ENCODE measurements at regions not wholly inside any gene's neighbourhood (a gene's known extent, or its start where the extent isn't known, plus 50 kb on each side); places are given as distances from the start of the nearest gene placed in this dataset.
A peak's percentile ranks its signal among the peaks of the same experiment; 100 is the strongest.
"Not testable (repeated sequence)": the region's sequence is repeated elsewhere in the genome, so short reads cannot be mapped to it uniquely, and the experiment has no call there.

DNA sequence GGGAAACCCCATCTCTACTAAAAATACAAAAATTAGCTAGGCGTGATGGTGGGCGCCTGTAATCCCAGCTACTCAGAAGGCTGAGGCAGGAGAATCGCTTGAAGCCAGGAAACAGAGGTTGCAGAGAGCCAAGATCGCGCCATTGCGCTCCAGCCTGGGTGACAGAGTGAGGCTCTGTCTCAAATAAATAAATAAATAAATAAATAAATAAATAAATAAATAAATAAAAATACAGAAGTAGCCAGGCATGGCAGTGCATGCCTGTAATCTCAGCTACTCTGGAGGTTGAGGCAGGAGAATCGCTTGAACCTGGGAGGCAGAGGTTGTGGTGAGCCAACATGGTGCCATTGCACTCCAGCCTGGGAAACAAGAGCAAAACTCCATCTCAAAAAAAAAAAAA lies 1068.7 kb upstream of the CITED2 start:
- not testable (repeated sequence) for ATAC-seq; DNase-seq (ENCODE audit: low spot score)

DNA sequence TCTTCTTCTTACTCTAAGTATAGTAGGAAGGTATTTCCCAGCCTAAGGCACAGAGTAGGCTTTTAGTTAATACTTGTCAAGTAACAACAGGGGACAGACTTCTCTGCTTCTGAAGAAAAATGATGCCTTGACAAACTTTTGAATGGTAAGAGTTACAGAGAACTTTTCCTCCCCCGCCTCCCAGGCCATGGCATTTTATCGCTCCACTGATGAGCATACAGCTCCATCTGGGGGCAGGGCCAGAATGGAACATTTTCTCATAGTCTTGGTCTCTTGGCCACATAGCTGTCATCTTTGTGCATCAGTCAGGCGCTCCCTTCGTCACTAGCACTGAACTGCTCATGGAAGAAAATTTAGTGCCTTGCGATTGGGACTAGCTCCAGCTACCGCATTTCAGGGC lies 1066.8 kb upstream of the CITED2 start:
- DNase-seq (ENCODE audit: low spot score): peak; percentile 66
- peak; percentile 100 for ATAC-seq

DNA sequence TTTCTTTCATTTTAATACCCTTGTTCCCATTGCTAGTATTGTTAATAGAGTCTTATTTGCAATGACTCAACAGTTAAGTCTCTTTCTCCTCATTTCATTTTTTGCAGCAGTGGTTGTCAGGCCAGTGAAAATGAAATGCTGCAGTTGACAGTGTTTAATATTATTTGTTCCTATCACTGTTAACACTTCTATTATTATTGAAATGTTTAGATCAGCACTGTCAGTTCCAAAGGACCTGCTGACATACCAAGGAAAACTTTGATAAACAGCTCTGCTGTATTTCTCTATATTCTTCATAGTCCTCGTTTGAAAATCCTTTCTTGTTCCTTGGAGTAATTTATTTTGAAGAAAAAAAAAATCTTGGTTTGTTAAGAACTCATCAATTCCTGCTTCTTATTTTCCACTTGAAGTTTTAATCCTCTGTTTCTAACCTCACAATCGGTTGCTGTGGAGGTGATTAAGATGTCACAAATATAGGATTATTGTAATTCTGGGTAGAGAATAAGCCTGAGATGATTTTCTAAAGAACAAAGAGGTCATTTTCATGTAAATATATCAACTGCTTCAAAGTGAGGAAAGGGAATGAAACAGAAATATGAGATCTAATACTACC lies 1065.9 kb upstream of the CITED2 start:
- no peak for ATAC-seq
- no peak for DNase-seq (ENCODE audit: low spot score)

DNA sequence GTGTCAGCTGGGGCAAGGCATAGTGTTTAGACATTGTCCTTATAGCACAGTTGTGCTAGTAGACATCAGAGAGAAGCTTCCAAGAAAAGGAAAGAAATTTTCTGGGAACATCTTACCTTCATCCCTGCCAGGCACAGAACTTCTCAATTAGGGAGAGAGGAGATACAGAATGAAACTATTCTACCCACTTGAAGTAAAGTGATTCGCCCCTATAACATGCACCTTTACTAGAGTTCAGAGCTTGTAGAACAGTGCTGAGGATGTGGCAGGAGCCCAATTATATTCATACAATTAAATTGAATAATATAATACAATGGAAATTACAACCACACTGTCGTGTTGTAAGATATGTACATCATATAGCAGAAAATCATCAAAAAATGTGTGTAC lies 1063.9 kb upstream of the CITED2 start:
- ATAC-seq: no peak
- DNase-seq (ENCODE audit: low spot score): no peak

DNA sequence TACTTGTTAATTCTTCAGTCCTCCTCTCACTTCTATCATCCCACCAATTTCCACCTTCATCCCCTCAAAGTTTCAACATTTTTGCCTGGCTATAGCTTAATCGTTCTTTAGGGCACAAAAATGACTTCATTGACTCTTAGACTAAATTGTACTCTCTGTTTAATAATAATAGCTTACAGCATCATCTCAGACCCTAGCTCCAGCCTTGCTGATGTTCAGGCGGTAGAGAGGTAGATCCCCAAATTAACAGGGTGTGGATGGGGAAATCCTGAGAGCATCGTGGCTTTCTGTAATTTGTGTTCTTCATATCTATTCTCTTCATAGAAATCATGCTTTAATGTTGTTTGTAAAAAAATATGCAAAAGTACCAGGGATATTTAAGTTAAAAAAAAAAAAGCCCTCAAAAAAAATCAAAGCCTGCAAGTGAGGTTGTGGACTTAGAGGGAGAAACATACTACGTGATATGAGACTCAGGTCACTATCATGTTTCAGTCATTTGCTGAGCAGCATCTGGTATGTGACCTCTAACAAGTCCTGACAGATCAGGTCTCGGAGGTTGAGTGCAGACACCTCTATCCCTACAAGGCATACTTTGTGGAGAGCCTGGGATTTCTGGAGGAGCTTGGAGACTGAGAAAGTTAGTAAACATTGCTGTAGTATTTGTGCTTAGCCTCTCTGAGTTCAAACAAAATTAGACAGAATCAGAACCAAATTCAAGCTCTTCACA lies 1063.3 kb upstream of the CITED2 start:
- DNase-seq (ENCODE audit: low spot score): no peak
- ATAC-seq: no peak

DNA sequence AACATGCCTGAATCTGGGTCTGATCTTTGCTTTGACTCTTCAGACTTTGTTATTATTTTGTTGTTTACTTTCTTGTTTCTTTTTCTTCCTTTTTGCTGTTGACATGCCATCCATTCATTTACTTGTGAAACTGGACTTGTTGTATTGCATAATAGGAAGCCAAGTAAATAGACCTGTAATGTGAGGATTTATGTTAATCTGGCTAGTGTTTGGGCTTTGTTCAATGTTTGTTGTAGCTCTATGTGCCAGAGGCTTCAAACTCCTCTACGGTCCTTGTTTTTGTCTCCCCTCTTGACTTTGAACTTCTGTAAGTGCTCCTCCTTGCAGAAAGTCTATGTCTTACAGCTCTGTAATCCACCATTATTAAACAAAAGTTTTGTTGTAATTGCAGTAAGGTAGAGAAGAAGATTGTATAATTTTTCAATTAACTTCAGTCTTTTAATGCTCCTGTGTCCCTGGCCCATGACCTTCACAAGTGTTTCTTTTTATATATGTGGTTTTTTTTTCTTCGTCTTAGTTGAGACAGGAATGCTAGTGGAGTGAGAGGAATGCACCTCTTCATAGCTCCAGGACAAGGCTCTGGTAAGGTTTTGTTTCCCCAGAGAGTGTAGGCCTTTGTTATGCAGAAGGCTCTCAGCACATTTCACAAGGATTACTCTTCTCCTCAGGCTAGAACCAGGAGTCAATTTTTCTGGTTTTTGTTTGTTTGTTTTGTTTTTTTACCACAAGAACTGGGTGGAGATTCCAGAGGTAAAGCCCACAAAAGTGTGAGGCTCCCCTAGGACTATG lies 1061.8 kb upstream of the CITED2 start:
- ATAC-seq (peak; percentile 31), DNase-seq (ENCODE audit: low spot score) (no peak)

DNA sequence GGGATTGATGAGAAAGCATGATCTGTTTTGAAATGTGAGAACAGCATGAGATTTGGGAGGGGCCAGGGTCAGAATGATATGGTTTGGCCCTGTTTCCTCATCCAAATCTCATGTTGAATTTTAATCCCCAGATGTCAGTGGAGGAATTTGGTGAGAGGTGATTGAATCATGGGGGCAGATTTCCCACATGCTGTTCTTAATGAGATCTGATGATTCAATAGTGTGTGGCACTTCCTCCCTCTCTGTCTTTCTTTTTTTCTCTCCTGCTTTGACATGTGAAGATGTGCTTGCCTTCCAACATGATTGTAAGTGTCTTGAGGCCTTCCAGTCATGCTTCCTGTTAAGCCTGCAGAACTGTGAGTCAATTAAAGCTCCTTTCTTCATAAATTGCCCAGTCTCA lies 1060.3 kb upstream of the CITED2 start:
- DNase-seq (ENCODE audit: low spot score) (no peak), ATAC-seq (no peak)

DNA sequence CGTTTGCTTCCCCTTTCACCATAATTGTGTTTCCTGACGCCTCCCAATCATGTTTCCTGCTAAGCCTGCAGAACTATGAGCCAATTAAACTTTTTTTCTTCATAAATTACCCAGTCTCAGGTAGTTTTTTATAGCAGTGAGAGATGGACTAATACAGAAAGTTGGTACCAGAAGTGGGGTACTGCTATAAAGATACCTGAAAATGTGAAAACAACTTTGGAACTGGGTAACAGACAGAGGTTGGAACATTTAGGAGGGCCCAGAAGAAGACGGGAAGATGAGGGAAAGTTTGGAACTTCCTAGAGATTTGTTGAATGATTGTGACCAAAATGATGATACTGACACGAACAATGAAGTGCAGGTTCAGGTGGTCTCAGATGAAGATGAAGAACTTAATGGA lies 1058.6 kb upstream of the CITED2 start:
- DNase-seq (ENCODE audit: low spot score) (no peak), ATAC-seq (no peak)

DNA sequence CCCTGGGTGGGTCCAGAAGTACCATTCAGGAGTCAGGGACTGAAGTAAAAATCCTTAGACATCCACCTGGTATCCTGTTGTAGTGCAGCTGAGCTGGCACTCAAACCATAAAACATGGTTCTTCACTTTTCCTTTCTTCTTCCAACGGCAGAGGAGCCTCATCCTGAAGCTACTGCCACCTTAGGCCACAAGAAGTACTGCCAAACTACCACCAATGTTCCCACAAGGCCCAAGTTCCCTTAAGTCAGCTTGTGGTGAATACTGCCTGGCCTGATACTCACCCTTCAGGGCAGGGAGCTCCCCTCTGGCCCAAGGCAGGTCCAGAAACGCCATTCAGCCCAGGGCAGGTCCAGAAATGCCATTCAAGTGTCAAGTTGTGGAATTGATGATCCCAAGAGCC lies 1053.4 kb upstream of the CITED2 start:
- no peak for DNase-seq (ENCODE audit: low spot score)
- ATAC-seq: no peak

DNA sequence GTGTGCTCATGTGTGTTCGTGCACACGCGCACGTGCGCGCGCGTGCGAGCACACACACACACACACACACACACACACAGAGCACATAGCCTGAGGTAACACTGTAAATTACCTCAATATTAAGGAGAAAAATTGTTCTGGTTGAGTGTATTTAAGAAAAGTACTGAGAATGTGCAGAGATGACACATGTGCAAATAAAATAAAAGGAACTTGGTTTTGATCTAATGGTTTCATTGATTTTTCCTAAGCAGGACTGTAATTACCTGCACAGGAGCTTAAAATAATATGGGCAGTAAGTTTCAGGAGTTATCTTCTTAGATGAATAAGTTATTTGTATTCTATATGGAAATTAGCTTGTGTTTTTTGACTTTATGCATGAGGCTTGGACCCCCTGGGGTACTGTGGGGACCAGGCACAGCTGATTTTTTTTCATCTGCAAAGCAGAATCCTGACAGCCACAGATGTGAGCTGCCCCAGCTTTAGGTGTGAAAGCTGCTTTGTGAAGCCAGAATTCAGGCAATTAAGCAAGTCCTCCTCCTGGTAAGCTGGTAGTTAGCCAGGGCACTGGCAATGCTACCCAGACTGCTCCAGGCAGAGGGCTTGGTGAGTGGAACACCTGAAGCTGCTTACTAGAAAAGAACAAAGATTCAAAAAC lies 1040.6 kb upstream of the CITED2 start:
- ATAC-seq (peak; percentile 24), DNase-seq (ENCODE audit: low spot score) (no peak)

DNA sequence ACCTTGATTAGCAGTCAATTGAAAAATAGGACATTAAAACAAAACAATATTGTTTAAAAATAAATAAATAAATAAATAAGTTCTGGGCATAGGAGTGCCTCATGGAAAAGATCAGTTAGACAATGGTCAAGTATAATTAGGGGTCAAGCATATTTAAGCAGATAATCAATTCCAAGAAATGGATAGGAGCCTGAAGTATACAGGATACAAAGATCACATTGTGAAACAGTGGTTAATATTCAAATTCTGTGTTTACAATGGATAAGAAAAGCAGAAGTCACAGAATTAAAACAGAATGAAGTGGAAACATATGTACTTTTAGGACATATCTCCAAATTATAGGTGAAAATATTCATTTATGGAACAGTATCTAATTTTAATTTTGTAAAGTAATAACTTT lies 1028.6 kb upstream of the CITED2 start:
- ATAC-seq: peak; percentile 51
- DNase-seq (ENCODE audit: low spot score): no peak

DNA sequence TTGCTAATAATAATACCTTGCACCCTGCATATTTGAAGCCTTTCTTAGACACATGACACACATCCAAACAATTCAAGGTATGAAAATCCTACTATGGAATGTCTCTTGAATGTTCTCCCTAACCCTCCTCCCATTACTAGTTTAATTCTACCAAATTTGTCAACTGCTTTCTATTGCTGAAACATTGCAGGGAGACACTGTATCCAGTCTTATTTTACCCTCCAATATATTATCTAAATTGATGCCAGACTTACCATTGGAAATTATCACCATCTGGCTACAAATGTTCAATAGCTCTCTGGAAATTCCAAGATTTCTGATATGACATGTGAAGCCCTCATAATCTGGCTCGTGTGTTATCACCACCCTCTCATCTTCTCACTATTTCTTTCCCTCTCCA lies 1027.3 kb upstream of the CITED2 start:
- no peak for DNase-seq (ENCODE audit: low spot score)
- no peak for ATAC-seq

DNA sequence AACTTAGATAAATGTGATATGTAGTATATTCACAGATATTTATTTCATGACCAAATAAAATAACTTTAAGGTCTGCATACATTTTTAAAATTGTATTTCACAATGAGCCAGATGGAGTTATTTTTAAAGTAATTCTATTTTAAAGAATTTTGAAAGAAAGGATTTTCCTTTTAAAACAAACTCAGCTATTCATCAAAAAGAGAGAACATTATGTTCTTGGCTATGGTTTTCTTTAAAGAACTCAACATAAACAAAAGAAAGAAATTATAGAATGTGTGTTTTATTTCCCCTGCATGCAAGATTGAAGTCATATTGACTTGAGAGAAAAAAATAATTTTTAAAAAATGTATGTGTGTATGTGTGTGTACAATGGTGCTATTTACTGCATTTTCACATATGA lies 1023.6 kb upstream of the CITED2 start:
- DNase-seq (ENCODE audit: low spot score) (no peak), ATAC-seq (no peak)

DNA sequence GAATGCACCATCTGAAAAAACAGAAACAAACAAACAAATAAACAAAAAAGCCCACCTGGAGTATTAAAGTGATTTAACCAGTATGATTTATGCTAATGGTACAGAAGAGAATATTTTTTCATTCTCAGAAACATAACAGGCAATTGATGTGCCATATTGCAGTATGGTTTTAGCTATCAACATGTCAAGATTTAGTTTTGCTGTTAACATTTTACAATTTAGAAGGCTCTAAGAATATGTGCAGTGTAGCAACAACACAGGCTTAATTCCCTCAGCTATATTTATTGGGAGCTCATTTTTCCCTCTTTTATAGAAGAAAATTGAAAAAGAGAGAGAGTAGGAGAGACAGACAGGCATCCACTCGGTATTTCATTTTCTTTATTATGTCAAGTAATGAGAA lies 1022.7 kb upstream of the CITED2 start:
- no peak for DNase-seq (ENCODE audit: low spot score)
- no peak for ATAC-seq

DNA sequence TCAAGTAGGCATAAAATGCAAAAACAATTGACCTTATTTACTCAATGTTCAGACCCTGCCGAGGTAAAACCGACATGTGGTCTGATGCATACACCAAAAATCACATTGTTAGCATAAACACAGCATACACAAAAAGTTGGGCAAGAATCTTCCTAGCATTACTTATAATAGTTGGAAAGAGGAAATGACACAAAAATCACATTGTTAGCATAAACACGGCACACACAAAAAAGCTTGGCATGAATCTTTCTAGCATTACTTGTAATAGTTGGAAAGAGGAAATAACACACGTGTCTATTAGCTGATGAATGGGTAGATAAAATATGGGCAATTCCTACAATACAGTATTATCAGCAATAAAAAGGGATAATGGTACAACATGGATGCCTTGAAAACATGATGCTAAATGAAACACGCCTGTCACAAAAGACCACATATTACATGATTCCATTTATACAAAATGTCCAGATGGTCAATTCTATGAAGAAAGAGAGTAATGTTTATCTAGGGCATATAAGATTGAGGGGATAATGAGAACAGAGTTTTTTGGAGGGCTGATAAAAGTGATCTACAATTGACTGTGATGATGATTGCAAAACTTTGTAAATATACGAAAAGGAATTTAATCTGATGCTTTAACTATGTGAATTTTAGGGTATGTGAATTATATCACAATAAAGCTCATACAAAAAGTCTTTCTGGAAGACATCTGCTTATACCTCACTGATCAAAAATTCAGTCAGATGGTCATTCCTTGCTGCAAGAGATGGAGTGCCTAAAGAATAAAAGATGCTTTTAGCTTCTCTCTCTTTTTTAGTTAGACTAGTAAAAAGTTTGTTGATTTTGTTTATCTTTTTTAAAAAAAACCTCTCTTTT lies 1019.5 kb upstream of the CITED2 start:
- ATAC-seq (no peak), DNase-seq (ENCODE audit: low spot score) (no peak)

DNA sequence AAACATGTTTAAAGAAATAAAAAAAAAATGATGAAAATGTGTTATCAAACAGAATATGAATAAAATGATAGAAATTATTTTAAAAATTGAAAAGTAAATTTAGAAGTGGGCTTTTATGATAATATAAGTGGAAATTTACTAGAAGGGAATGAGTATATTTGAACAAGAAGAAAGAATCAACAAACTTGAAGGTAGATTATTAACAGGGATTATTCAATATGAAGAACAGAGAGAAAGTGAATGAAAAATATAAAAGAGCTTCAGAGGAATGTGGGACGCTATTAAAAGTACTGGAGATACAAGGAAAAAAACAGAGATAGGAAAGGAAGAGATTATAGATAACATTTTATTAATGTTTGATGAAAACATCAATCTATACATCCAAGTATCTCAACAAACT lies 1014.4 kb upstream of the CITED2 start:
- DNase-seq (ENCODE audit: low spot score): no peak
- ATAC-seq: peak; percentile 72

DNA sequence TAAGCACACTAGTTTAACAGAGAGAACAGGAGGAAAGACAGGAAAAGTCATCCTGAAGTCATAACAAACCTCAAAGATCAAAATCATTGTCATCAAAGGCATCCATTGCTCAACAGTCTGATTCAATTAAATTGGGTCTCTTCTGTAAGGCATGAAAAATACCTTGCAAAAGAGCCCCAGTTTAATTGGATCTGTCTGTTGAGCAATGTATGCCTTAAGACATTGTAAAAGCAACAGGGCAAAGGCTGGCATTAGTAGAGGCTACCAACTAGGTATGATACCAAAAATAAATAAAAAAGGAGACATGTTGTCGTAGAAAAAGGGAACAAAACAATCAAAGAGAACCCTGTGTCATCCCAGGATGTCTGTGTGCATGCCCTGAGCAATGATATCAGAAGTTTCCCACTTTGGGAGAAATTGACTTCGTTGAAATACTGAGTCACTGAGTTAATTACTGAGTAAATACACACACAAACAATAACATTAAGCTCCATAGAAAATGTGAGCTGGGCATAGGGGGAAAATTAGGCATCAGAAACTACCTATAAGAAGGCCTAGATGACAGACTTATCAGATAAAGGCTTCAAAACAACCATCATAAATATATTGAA lies 1013.8 kb upstream of the CITED2 start:
- peak; percentile 12 for ATAC-seq
- no peak for DNase-seq (ENCODE audit: low spot score)

DNA sequence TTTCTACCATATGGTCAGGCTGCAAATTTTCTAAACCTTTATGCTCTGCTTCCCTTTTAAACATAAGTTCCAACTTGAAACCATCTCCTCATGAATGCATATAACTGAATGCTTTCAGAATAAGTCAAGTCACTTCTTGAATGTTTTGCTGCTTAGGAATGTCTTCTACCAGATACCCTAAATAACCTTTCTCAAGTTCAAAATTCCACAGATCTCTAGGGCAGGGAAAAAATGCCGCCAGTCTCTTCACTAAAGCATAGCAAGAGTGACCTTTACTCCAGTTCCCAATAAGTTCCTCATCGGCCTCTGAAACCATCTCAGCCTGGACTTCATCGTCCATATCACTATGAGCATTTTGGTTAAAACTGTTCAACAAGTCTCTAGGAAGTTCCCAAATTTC lies 1011.2 kb upstream of the CITED2 start:
- ATAC-seq (no peak), DNase-seq (ENCODE audit: low spot score) (no peak)

DNA sequence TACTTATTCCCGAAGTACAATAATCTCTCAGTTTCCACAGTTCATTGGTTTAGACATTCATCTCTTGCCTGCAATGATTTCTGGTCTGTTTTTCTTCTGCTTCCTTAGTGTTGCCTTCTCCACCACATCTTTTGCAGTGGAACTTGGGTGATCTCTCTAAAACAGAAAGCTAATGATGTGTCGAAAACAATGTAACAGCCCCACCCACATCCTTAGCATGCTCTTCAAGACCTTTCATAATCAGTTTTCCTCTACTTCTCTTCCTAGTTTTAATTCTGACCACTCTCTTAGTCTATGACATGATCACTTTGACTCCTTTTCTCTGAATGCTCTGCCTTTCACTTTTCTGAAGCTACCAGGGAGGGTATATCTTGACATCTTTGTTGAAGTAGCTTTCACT lies 1007.9 kb upstream of the CITED2 start:
- ATAC-seq (no peak), DNase-seq (ENCODE audit: low spot score) (no peak)

Data from left lobe of liver (tissue), 2 donors.